ENCODE measurements at regions not wholly inside any gene's neighbourhood (a gene's known extent, or its start where the extent isn't known, plus 50 kb on each side); places are given as distances from the start of the nearest gene placed in this dataset.
"Not testable (repeated sequence)": the region's sequence is repeated elsewhere in the genome, so short reads cannot be mapped to it uniquely, and the experiment has no call there.

GRCh38 chr9:113665064-113665463 lies 201.5 kb downstream of the RGS3 start:
- DNase-seq, result no peak

GRCh38 chr9:113665756-113666155 lies 202.2 kb downstream of the RGS3 start:
- no peak for DNase-seq

- no peak for DNase-seq
Observed at GRCh38 chr9:113668061-113668460, 204.5 kb downstream of the RGS3 start.

GRCh38 chr9:113669522-113670115 lies 206.1 kb downstream of the RGS3 start:
- no peak for DNase-seq

- no peak for DNase-seq
Observed at GRCh38 chr9:113673726-113674125, 202.4 kb upstream of the ZNF618 start.

- no peak for DNase-seq
Observed at GRCh38 chr9:113674436-113674835, 201.7 kb upstream of the ZNF618 start.

- no peak for DNase-seq
Observed at GRCh38 chr9:113675475-113675941, 200.6 kb upstream of the ZNF618 start.

GRCh38 chr9:113677057-113677456 lies 199.1 kb upstream of the ZNF618 start:
- DNase-seq, result no peak

GRCh38 chr9:113677569-113677968 lies 198.5 kb upstream of the ZNF618 start:
- no peak for DNase-seq

GRCh38 chr9:113678119-113678858 lies 197.8 kb upstream of the ZNF618 start:
- DNase-seq, result no peak

- DNase-seq, result no peak
Observed at GRCh38 chr9:113678859-113679256, 197.3 kb upstream of the ZNF618 start.

- peak; percentile 40 for DNase-seq
Observed at GRCh38 chr9:113682297-113682771, 193.8 kb upstream of the ZNF618 start.

- not testable (repeated sequence) for DNase-seq
Observed at GRCh38 chr9:113685636-113686035, 190.5 kb upstream of the ZNF618 start.

- DNase-seq, result no peak
Observed at GRCh38 chr9:113687107-113687679, 188.9 kb upstream of the ZNF618 start.

- no peak for DNase-seq
Observed at GRCh38 chr9:113687680-113688371, 188.3 kb upstream of the ZNF618 start.

GRCh38 chr9:113690055-113690740 lies 185.9 kb upstream of the ZNF618 start:
- no peak for DNase-seq

GRCh38 chr9:113692256-113692655 lies 183.9 kb upstream of the ZNF618 start:
- no peak for DNase-seq

- no peak for DNase-seq
Observed at GRCh38 chr9:113694912-113695311, 181.2 kb upstream of the ZNF618 start.

- DNase-seq, result no peak
Observed at GRCh38 chr9:113695440-113695851, 180.7 kb upstream of the ZNF618 start.

- DNase-seq, result no peak
Observed at GRCh38 chr9:113695901-113696300, 180.2 kb upstream of the ZNF618 start.

- no peak for DNase-seq
Observed at GRCh38 chr9:113701774-113702755, 174.0 kb upstream of the ZNF618 start.

Data from RPMI8226 (cell line).